Activated T-helper 1 cell treated with anti-CD3 and anti-CD28 coated beads, Interleukin-2, amount 50 U/mL, for 16 hours (primary cell): ENCODE measurements at regions not wholly inside any gene's neighbourhood (a gene's known extent, or its start where the extent isn't known, plus 50 kb on each side); places are given as distances from the start of the nearest gene placed in this dataset.

Experiments used
- DNase-seq, 2 donors: peaks; one replicate each; pipeline ENCODE4 v3.0.0-alpha.2; 2020; ENCODE audit warnings: low read depth in 1 of 2, low spot score in 1 of 2

DNA sequence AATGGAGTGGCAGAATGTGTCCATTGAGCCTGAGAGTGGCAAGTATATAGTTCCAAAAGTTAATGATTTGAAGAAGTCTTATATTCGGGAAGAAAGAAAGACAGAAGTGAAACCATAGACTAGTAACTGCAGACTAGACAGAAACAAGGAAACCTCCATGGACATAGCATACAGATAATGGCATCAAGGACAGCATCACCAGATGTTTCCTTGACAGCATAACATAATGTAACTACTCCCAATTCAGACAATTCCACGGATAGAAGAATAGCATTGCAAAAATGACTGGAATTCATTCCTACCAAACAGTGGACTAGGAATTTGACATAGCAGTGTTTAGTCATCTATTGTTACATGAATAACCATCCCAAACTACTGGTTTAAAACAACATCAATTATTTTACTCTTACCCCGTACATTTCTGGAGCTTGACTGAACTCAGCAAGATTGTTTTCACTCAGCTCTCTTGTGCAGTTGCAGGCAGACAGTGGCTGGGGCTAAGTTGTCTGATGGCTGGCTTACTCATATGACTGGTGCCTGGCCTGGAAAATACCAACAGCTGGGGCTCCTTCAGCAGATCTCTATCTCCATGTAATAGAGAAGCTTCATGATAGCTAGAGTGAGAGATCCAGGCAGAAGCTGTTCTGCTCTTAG lies 109.7 kb upstream of the GADL1 start:
- DNase-seq: no peak

DNA sequence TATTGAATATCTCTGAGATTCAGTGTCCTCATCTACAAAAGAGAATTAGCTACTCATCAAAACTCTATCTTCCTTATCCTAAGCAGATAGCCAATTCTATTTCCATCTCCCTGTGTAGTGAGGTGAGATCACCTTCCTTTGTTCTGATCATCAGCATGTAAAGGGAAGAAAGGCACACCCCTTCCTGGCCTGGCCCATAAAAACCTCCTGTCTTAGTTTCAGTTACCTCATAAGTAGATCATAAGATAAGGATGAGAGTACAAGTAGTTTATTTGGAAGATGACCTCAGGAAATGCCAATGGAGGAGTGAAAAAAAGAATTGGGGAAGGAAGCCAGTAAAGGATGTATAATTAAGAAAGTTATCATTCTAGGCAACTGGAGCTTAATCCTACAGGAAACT lies 114.5 kb upstream of the GADL1 start:
- DNase-seq: no peak

DNA sequence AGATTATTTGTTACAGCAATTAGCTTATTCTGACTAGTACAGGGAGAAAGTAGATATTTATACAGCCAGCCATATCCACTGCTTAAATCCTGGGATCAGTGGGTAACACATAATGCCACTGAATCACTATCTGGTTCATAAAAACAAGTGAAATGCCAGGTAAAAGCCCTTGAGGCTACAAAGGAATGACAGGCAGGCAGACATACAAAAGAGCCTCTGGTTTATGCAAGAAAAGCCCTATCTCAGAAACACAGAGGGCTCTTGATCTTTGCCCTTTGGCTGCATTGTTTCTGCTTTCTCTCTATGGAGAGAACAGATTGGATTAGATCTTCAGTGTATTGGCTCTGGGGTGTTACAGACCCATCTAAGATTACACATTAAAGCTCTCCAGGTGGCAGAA lies 115.4 kb upstream of the GADL1 start:
- DNase-seq: no peak

DNA sequence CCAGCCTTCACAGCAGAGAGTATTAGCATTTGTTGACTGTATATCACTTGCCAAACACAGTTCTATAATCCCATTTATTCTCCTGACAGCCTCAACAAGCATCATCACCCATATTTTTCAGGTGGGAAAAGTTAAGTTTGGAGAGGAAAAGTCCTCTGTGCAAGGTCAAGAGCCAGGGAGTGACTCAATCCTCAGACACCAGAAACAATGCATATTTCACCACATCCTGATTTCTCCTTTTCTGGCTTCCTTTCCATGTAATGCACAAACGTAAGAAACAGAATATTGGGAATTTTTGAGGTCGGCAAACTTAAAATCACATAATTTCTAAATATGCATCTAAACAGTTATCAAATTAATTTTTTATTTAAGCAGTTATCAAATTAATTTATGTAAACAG lies 116.0 kb upstream of the GADL1 start:
- DNase-seq: no peak

DNA sequence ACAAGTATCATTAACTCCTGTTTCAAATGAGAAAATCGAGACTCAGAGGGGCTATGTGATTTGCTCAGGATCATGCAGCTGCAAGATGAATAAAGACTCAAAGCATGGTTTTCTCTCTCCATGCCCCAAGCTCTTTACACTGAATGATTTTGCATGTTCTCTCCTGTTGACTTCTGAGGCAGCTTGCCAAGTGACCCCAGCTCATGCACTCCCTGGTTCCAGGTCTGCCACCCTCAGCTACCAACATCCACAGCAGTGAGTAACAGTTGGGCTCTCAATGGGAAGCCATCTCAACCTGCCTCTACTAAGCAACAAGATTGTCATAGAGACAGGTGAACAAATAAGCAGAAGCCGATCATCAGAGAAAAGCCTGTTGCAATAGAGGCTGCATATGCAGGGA lies 116.9 kb upstream of the GADL1 start:
- no peak for DNase-seq

DNA sequence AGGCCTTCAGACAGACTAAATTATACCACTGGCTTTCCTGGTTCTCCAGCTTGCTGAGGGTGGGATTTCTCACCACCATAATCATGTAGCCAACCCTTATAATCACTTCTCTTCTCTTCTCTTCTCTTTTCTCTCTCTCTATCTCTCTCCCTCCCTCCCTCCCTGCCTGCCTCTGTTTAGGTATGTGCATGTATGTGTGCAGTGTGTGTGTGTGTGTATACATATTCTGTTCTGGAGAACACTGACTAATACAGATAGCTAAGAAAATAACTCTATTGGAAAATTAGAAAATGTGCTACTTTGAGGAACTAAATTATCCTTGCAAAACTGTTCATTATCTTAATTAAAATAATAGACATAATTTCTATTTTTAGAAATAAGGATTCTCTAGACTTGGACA lies 118.6 kb upstream of the GADL1 start:
- DNase-seq: no peak

DNA sequence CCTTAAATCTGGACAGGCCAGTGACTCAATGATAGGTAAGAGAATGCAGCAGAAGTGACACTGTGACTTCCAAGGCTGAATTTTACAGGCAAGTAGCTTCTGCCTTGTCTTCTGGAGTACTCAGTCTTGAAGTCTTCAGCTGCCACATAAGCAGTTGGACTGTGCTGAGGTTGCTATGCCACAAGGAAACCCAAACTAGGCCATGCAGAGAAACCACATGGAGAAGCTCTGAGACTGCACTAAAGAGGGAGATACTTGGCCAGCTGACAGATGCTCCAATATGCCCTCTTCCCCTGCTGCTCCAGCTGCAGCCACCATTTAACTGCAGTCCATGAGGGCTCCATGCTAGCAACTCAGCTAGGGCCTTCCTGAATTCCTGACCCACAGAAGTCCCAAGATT lies 119.4 kb upstream of the GADL1 start:
- no peak for DNase-seq

DNA sequence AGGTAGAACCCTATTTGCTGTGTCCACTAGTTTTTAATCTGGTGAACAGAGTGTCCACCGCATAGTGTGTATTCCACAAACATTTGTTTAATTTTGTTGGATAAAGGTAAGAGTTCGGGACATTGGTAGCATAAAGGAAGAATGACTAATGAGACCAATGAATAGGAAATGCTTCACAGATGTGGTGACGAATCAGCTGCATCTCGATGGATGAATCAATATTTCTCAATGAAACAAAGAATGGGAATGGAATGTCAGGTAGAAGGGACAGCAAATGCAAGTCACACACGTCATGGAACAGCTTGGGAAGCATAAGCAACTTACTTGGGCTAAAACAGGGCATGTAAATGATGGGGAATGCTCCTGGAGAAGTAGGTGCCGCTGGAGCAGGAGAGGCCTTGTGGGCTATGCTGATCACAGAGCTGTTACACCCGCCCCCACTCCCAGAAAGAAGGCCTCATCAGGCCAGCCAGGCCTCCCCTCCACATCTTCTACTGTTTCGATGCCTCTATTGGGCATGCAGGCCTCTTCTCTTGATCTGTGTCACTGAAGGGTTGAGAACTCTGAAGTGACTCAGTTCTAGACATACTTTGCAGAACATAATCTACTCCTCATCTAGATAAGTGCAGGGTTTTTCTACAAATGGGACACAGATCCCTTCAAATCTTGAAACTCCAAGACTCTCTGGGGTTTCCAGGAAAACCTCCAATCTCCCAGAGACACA lies 120.0 kb upstream of the GADL1 start:
- DNase-seq: no peak

DNA sequence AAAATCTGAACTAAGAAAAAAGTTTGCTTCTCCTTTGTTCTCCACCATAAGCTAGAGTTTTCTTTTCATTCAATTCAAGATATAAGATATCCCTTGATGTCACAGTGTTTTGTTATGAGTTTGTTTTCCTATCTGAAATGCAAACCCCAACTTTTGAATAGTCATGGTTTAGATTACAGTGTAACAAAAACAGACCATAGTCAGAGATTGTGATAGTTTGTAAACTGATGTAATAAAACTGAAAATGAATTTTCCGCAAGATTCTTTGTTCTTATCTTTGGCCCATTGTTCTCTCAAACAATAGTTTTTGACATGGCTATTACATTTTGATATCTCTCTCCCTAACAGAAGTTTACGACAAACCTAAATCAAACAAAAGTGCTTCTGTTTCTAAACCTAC lies 121.7 kb upstream of the GADL1 start:
- no peak for DNase-seq

DNA sequence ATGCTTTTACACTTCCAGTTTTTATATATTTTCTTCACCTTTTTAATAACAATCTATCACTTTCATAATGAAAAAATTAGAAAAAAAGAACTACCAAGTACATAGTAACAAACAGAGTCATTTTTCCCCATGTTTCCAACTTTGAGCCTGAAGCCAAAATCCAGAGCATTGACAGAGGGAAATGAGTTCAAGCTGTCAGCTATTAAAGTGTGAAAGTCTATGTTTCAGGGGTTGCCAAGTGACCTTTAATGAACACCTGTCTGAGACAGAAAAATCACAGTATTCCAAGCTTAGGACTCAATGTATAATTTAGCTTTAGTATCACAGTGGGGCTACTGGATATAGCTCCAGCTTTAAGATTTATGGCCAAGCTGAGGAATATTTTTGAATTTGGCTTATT lies 128.3 kb upstream of the GADL1 start:
- DNase-seq: no peak

DNA sequence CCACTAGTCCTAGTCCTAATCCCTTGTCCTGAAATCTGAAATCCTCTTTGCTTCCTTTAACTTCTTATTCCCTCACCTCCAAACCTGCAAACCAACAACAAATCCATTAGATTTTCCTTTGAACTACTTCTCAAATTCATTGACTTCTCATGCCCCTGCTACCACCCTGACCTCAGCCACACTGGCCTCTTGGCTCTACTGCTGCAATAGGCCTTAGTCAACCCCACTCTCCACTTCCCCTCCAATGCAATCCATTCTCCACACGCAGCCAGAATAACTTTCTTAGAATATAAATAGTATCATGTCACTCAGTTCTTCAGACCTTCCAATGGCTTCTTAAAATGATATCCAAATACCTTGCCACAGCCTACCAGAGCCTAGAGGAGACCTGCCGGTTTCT lies 131.1 kb upstream of the GADL1 start:
- DNase-seq: no peak

DNA sequence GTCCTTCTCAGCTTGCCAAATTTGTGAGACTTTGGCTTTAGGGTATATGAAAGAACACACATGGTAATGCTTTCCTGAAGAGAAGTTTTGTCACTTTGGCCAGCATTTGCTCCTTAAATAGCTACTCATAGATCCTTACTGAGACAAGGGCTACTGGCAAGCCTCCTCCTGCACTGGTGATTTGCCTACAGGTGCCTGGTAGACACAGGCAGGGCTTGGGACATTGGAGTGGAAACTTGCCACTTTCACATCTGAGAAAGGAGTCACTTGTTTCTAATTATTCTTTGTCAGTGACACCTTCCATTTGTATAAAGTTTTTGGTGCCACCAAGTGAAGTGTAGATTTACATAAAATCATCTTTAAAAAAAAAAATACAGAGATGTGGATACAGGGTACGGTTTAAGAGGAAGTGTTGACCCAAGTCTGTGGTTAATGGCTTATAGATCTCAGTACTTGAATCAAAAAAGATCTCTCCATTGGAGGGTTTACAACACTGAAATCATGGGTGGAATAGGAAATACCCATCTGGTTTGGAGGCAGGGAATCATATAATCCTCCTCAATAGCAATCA lies 132.8 kb upstream of the GADL1 start:
- DNase-seq: no peak

DNA sequence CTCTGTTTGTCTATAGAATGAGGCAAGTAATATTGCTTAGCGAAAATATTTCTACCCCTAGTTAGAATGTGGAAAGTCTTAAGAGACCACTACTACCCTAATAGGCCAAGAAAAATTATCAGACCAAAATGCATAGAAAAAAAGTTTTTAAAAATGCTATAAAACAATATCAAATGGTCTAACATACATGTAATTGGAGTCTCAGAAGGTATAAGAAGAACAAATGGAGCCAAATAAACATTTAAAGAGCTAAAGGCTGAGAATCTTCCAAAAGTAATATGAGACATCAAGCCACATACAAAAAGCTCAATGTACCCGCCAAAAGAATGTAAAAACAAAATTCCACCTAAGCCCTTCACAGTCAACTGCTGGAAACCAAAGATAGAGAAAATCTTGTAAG lies 133.5 kb upstream of the GADL1 start:
- DNase-seq: no peak

DNA sequence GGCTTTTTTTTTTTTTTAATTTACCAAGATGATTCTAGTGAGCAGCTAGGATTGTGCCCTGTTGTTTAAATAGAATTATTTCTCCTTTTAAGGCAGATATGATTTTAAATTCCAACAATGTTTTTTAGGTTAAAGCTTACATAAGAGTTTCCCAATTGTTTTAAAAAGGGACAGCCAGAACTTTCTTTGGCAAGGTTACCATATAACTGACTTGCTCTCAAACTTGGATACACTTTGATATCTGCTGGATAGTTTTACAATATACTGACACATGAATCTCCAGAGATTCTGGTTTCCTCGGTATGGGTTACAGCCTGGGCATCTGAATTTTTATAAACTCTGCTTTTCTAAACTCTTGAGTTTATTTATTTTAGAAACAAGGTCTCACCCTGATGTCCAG lies 134.3 kb upstream of the GADL1 start:
- no peak for DNase-seq

DNA sequence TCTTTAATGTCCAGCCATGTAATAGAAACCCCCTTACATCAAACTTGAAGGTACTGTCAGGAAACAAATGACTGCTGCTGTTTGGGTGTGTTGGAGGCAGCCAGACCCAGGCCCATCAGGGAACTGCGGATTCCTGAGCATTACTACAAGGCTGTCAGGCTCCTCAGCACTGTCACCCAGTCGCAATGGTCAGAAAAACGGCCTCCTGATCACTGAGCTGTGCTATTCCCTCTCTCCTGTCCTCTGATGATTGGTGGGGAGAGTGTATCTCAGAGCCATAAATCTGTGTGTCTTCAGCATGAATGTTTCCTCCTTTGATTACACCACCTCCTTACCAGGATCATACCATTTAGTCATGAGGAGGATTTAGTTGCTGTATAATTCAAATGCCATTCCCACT lies 135.2 kb upstream of the GADL1 start:
- DNase-seq: no peak

DNA sequence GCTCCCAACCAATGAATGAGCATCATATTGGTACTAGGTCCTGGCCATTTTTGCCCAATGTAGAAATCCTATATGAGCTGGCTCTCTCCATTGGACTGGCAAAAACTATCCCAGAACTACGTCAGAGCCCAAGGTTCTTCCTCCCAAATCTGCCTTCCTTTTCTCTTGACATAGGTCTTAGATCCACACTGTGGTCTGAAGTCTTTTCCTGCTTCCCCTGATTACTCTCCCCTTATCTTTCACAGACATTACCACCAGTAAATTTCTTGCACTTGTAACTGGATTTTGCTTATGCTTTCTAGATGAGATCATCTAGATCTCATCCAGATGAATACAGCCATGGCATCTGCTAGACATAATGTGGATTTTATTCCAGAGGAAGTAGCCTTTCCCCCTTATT lies 141.2 kb upstream of the GADL1 start:
- DNase-seq: no peak

DNA sequence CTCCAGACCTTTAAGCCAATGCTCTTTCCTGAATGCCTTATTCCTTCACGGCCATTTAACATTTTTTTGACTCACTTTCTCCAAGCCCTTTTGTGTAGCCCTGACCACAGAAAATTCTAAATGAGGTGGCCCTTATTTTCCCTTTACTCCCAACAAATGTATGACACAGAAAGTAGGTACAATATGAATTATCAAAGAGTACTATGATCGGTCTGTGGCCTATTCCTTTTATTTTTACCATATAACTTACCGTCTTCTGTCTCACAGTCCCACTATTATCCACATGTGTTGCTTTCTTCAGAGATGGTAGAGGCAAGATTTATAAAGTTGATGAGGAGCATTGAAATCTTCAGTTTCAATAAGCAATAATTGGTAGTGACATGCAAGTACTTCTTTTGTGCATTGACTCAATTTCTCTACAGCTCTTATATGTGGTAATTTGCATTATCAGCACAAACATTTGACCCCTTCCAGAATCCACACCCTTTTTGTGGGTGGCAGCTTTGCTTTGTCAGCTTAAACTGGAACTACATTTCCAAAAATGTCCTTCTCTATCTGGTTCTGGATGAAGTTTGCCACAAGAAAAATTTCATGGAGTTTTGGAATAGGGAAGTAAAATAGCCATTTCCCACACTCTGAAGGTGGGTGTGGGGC lies 143.8 kb upstream of the GADL1 start:
- no peak for DNase-seq

DNA sequence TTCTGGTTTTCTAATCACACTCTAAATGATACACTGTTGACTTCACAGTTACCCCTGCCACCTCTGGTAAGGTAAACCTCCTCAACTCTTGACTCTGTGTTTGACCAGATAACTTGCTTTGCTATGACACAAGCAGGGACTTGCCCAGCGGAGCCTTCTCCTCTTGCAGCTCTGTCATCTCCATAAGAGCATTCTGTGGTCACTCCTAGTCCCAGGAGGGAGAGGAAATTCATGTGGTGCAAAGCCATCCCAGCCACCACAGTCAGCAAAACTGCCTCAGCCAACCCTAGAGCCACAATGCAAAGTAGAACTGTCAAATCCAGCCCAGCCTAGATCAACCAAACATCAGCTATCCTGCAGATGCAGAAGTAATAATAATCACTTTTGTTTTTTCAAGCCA lies 144.7 kb upstream of the GADL1 start:
- no peak for DNase-seq

DNA sequence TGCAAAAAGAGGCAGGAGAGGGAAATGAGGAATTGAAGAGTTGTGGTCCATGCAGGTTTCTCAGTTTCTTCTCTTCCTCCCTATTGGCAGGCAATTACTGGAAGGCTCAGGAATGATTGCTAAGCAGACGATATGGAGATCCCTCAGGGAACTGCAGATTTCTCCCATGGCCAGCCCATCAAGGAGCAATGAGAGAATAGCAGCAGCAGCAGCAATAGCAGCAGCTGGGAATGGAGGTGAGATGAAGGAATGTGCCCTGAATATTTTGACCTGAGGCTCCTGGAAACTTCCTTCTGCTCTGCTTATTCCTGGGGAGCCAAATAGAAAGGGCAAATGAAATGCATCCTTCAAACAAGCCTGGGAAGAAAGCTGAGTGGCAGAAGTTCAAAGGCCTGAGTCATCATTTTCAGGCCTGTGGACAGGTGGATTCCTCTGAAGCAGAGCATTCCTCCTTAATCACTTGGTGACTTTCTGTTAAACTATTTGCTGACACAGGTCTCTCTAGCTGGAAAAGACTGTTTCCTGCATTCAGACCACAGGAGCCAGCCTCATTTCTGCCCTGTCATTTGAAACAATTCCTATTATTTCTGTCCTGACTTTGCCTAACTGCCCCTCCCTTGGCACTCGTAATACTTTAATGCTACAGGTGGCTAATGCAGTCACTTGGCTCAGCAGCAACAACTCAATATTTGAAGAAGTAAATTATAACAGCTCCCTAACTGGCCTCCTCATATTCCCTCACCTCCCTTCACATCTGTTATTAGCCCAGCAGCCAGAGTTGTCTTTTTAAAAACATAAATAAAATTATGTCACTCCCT lies 146.9 kb upstream of the GADL1 start:
- DNase-seq: no peak

DNA sequence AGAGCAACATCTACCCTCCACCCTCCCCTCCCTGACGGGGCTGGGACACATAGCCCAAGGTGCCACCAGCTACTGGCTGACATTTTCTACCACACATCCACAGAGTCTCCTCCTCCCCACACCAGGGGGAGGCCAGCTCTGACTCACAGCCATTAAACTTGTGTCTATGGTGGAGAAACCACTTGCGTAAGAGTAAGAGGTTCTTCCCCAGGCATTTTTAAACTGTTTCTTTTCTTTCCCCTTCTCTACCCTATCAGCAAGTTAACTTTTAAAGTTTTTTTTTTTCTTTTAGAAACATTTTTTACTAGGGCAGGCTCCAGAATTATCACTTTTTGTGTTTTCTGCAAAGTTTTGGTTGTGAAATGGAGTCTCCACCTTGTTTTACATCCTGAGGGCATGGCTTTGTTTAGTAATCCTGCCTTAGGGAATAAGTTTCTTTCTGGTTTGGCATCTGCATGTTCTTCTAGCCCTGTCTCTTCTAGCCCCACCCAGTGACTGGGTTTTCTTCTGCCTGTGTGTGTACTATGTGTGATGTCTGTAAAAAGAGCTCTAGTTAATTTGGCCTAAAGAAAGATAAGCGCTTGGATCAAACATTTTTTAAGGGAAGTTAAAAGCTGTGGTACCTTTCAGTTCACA lies 148.8 kb upstream of the GADL1 start:
- no peak for DNase-seq

DNA sequence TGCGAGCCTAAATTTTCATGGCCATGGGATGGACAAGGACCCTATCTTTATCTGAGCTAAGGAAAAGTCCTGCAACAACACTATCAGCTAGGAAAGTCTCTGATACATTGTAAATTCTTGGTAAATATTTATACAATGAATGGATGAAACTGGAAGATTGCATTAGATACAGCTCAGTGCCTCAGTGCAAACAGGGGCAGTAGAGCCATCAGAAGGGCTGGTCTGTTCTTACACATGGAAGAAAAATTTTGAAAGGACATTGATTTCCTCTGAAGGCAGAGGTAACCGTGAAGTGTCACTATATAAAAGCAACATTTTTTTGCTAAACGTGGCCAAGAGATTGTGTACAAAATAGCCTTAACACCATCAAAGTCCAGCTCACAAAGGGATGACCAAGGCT lies 153.2 kb upstream of the GADL1 start:
- DNase-seq: no peak
